IgD-negative memory B cell (primary cell): ENCODE measurements at regions not wholly inside any gene's neighbourhood (a gene's known extent, or its start where the extent isn't known, plus 50 kb on each side); places are given as distances from the start of the nearest gene placed in this dataset.

Experiments used
- H3K27ac Mint-ChIP-seq, 3 donors: one replicate each; pipeline ENCODE4 v1.8.0; 2020 to 2022; ENCODE audit warnings: mild to moderate bottlenecking in 3 of 3, mixed read lengths in 3 of 3, moderate library complexity in 1 of 3
- H3K27me3 Mint-ChIP-seq: one replicate; pipeline ENCODE4 v1.8.0; 2021; ENCODE audit warnings: mixed read lengths
- H3K36me3 Mint-ChIP-seq: one replicate; pipeline ENCODE4 v1.8.0; 2020; ENCODE audit warnings: mild to moderate bottlenecking, mixed read lengths
- H3K4me1 Mint-ChIP-seq, 3 donors: one replicate each; pipeline ENCODE4 v1.8.0; 2020 to 2022; ENCODE audit warnings: mixed read lengths in 3 of 3, mild to moderate bottlenecking in 1 of 3
- H3K4me3 Mint-ChIP-seq, 4 donors: one replicate each; pipeline ENCODE4 v1.8.0; 2020 to 2022; ENCODE audit warnings: mild to moderate bottlenecking in 4 of 4, mixed read lengths in 4 of 4, moderate library complexity in 3 of 4
- H3K9me3 Mint-ChIP-seq, 3 donors: one replicate each; pipeline ENCODE4 v1.8.0; 2020 to 2021; ENCODE audit warnings: mixed read lengths in 3 of 3, mild to moderate bottlenecking in 1 of 3

DNA sequence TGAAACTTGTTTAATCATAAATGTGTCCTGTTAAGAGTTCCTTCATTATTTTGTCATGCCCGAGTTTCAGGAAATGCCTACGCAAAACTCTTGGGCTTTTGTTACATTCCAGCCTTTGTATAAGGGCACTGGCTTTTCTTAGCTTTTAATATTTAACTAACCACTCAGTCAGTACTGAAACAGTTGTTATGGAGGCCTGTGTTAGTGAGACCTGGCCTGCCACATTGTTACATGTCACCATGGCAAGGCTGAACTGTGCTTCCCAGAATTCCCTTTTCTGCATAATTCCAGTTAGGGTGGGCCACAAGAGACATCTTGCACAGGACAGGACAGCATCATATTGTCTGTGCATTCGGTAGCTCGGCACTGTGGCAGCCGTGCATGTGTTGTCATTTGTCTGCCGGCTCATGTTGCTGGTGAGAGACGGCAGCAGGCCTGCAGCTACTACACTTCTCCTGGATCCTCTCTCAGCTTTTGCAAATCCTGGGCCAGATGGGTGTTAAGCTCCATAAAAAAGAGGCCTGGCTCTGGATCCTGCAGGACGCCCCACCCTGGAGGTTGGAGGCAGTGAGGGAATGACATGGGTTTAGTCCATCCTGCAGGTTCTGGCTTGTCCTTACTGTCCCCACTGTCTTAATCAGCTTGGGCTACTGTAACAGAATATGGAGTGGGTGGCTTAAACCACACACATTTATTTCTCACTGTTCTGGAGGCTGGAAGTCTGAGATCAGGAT is 128.8 kb upstream of the DTNBP1 start:
- peaks cover 4 to 8% (median 4%) of the 10 kb centered on the region in 3 donors for H3K9me3 Mint-ChIP-seq
- H3K36me3 Mint-ChIP-seq: no peaks in the 10 kb centered on the region
- H3K4me3 Mint-ChIP-seq: no peak overlapping the region
- no peak overlapping the region for H3K27ac Mint-ChIP-seq
- H3K27me3 Mint-ChIP-seq: peaks cover 3% of the 10 kb centered on the region
- H3K4me1 Mint-ChIP-seq: peaks cover 0 to 5% (median 0%) of the 10 kb centered on the region in 3 donors

DNA sequence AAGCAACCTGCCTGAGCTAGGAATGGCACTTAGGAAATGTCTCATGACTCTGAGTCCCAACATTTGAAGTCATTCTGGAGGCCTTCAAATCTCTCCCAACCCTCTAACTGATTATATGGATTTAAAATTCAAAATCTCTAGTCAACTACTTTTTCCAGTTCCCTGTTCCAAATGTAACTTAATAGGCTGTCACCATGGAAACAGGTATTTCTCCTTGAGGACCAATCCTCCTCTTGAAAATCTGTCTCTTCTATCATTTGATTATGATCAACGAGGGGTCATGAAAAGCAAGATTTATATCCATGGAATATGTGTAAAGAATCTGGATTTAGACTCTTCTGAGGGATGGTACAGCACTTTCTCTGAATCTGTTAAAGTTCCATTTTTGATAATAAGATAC is 127.3 kb upstream of the DTNBP1 start:
- Mint-ChIP-seq H3K4me1 (no peaks in the 10 kb centered on the region), H3K4me3 (no peak overlapping the region), H3K36me3 (no peaks in the 10 kb centered on the region), H3K27me3 (peaks cover 1% of the 10 kb centered on the region), H3K9me3 (peaks cover 0 to 10% (median 2%) of the 10 kb centered on the region in 3 donors), H3K27ac (no peak overlapping the region)

DNA sequence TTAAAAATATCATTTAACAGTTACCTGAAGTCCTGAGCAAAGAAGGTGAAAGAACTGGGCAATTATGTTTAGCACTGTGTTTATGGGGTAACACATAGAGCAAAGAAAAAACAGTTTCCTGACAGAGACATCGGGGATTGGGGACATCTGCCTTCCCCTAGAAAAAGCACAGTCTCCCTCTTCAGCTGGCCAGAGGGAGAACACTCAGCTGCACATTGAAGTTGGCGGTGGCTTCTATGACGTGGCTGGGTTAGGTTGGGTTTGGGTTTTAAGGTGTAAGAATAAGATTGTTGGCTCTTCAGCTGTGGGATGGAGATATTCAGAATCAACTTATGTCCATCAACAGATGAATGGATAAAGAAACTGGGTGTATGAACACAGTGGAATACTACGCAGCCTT is 124.0 kb upstream of the DTNBP1 start:
- H3K27me3 Mint-ChIP-seq: no peaks in the 10 kb centered on the region
- H3K9me3 Mint-ChIP-seq: peaks cover 0 to 10% (median 2%) of the 10 kb centered on the region in 3 donors
- H3K4me1 Mint-ChIP-seq: no peaks in the 10 kb centered on the region
- peak overlapping the region in 1 of 3 donors; percentile 6 for H3K27ac Mint-ChIP-seq
- H3K36me3 Mint-ChIP-seq: no peaks in the 10 kb centered on the region
- no peak overlapping the region for H3K4me3 Mint-ChIP-seq

DNA sequence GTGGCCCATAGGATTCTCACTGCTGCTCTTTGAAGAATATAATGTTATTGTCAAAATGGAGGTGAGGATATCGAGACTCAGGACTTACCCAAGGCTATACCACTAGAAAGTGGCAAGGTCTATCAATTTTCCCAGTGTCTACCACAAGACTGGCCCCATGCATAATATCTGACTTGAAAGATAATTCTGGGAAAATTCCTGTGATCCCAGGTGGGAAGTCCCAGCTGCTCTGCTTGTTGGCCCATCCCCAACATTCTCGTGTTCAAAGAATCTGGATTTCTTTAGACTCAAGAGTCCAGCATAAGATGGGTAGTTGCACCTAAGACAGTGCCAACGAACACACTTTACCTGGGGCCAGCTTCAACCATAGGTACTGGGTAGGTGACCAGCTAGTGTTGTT is 120.7 kb upstream of the DTNBP1 start:
- H3K27me3 Mint-ChIP-seq: no peaks in the 10 kb centered on the region
- H3K4me3 Mint-ChIP-seq: no peak overlapping the region
- peaks cover 0 to 10% (median 2%) of the 10 kb centered on the region in 3 donors for H3K9me3 Mint-ChIP-seq
- no peak overlapping the region for H3K27ac Mint-ChIP-seq
- H3K36me3 Mint-ChIP-seq: no peaks in the 10 kb centered on the region
- no peaks in the 10 kb centered on the region for H3K4me1 Mint-ChIP-seq

DNA sequence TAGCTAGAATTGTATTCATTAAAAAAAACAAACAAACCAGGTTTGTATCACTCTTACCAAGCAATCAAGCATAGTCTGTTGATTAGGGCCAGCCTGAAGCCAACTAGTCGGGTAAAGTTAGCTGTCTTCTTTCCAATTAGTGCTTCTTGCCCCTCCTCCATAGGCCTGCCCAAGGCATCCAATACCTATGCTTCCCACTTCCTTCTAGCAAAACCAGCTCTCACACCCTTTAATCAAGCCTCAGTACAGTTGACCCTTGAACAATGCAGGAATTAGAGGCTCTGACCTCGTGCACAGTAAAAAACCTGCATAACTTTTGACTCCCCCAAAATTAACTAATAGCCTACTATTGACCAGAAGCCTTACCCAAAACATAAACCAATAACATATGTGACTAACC is 119.1 kb upstream of the DTNBP1 start:
- Mint-ChIP-seq H3K36me3 (no peaks in the 10 kb centered on the region), H3K4me1 (no peaks in the 10 kb centered on the region), H3K9me3 (peaks cover 0 to 5% (median 0%) of the 10 kb centered on the region in 3 donors), H3K27me3 (no peaks in the 10 kb centered on the region), H3K4me3 (no peak overlapping the region), H3K27ac (no peak overlapping the region)

DNA sequence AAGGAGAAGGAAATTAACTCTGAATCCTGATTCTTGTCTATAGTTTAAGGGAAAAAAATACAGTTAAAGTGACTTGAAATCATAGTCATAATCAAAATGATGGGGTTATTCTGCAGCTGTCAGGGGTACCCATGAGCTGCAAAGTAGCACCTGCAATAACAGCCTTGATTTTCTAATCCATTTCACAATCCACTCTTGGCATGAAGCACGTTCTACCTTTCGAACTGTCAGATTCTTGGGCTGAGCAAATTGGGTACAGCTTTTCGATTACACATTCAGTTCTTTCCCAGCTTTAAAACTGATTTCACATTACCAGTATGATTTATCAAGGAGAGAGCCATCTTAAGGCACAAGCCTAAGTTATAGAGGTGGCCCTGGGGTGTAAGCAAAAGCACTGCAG is 118.5 kb upstream of the DTNBP1 start:
- no peaks in the 10 kb centered on the region for H3K27me3 Mint-ChIP-seq
- no peaks in the 10 kb centered on the region for H3K4me1 Mint-ChIP-seq
- H3K36me3 Mint-ChIP-seq: no peaks in the 10 kb centered on the region
- H3K27ac Mint-ChIP-seq: no peak overlapping the region
- H3K4me3 Mint-ChIP-seq: no peak overlapping the region
- H3K9me3 Mint-ChIP-seq: peaks cover 0 to 4% (median 0%) of the 10 kb centered on the region in 3 donors

DNA sequence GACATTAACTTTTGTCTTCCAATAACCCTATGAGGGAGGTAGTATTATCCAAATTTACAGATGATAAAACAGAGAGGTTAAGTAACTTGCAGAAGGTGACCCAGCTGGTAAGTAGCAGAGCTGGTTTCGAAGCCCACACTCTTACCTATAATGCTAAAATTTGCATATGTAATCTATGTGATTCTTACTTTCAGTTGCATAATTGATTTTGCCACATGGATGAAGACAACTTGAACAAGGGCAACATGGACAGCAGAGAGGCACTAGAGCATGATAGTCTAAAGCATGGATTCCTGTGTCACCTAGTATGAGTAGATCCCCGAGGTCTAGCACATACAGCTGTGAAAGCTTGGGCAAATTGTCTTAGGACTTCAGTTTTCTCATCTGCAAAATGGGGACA is 117.6 kb upstream of the DTNBP1 start:
- Mint-ChIP-seq H3K36me3 (no peaks in the 10 kb centered on the region), H3K27me3 (no peaks in the 10 kb centered on the region), H3K4me3 (no peak overlapping the region), H3K27ac (no peak overlapping the region), H3K4me1 (no peaks in the 10 kb centered on the region), H3K9me3 (peaks cover 0 to under 1% (median 0%) of the 10 kb centered on the region in 3 donors)

DNA sequence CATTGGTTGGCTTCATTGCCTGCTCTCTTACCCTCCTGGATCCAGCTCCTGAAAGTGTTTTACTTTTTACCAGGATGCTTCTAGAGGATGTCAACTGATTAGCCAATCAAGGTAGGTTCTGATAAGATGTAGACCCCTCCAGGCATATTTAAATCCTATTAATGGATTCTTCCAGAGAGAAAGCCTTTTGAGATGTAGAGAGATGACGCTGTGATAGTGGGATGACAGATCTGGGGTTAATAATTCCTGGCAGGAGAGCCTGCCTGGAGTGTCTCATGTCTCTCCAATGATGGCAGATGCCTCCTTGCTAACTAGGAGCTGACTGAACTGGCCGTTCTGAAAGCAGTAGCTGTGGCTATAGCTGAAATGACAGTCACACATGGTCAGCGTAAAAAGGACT is 116.9 kb upstream of the DTNBP1 start:
- H3K27ac Mint-ChIP-seq: no peak overlapping the region
- no peaks in the 10 kb centered on the region for H3K36me3 Mint-ChIP-seq
- no peaks in the 10 kb centered on the region for H3K4me1 Mint-ChIP-seq
- no peaks in the 10 kb centered on the region for H3K27me3 Mint-ChIP-seq
- H3K9me3 Mint-ChIP-seq: no peaks in the 10 kb centered on the region
- no peak overlapping the region for H3K4me3 Mint-ChIP-seq

DNA sequence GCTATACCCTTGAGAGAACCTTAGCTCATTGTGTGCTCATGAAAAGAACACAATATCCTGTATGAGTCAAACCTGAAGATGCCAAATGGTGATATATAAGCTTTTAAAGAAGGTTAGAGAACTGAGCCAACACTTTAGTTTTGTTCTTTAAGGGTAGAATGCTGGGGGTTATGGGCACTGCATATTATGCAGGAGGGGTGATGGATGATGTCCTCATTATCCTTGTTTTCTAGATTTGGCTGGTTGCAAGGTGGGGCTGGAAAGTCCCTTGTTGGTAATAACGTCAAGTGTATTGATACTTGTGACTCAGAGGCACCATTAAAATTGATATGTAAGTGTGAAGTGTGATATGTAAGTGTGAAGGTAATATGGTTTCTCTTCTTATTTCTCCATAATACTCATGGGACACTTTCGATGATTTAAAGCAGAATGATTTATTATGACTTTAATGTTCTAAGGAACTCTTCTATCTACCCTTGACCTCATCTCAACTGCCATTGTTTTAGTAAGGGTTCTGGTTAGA is 113.7 kb upstream of the DTNBP1 start:
- Mint-ChIP-seq H3K4me1 (no peaks in the 10 kb centered on the region), H3K36me3 (peaks cover 3% of the 10 kb centered on the region), H3K27me3 (no peaks in the 10 kb centered on the region), H3K9me3 (no peaks in the 10 kb centered on the region), H3K27ac (no peak overlapping the region), H3K4me3 (no peak overlapping the region)

DNA sequence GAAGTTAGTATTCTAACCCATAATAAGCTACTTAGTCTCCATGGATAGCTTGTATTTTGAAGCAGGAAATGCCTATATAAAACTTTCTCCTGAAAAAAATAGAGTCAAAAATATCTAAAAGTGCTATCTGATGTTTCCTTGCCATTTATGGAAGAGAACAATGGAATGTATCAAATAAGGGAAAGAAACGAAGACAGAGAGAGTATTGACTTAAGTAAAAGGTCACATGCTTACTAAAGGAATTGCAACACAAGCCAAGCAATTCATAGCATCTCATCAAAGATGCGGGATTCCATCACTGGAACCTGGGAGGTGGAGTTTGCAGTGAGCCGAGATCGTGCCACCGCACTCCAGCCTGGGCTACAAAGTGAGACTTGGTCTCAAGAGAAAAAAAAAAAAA is 112.9 kb upstream of the DTNBP1 start:
- peaks cover 3% of the 10 kb centered on the region for H3K36me3 Mint-ChIP-seq

DNA sequence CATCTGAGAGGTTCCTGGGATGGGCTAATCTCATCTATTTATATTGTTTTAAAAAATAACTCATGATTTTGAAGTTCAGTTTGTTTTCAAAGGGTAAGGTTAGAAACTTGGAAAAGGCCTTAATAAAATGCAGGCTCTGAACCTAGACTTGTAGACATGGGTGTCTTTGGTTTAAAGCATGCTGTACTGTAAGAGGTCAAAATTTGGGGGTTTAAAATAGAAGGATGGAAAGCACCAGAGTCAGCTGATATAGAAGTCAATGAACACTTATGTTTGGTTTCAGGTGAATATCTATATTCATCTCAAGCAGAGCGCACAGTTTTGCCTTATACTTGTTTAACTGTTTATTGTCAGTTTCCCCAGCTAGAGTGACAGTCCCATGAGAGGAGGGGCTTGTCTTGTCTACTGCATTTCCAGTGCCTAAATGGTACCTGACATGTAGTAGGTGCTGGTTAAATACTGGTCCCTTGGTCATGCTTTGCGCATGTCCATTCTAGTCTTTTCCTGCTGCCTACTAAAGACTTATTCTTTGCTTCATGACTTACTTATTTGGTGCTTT is 112.3 kb upstream of the DTNBP1 start:
- H3K4me3 Mint-ChIP-seq: no peak overlapping the region
- no peak overlapping the region for H3K27ac Mint-ChIP-seq

More for the DNA sequence above, 112.9 kb upstream of the DTNBP1 start:
- Mint-ChIP-seq H3K4me3 (no peak overlapping the region), H3K9me3 (no peaks in the 10 kb centered on the region), H3K4me1 (no peaks in the 10 kb centered on the region), H3K27me3 (no peaks in the 10 kb centered on the region), H3K27ac (no peak overlapping the region)

DNA sequence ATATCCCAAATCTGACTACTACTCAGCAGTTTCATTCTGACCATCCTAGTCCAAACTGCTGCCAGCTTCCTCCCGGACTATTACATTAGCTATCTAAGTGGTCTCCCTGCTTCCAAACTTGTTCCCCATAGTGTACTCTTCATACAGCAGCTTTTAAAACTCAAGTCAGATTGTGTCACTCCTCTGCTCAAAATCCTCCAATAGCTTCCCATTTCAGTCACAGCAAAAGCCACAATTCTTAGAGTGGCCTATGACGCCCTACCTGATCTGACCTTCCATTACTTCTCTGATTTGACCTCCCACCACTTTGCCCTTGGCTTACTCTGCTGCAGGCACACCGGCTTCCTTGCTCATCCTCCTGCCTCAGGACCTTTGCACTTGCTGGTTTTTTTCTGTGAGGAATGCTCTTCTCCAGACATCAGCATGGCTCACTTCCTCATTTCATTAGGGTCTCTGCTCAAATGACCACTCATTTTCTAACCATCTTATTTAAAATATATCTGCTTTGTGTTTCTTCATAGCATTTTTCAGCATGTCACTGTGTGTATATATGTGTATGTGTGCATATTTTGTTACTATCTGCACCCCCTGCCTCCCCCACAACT is 111.1 kb upstream of the DTNBP1 start:
- H3K27ac Mint-ChIP-seq: no peak overlapping the region
- no peaks in the 10 kb centered on the region for H3K9me3 Mint-ChIP-seq
- H3K4me3 Mint-ChIP-seq: peak overlapping the region in 1 of 4 donors; percentile 52
- no peaks in the 10 kb centered on the region for H3K4me1 Mint-ChIP-seq
- H3K36me3 Mint-ChIP-seq: peaks cover 3% of the 10 kb centered on the region
- no peaks in the 10 kb centered on the region for H3K27me3 Mint-ChIP-seq

More for the DNA sequence above, 112.3 kb upstream of the DTNBP1 start:
- peaks cover 3% of the 10 kb centered on the region for H3K36me3 Mint-ChIP-seq
- no peaks in the 10 kb centered on the region for H3K27me3 Mint-ChIP-seq
- H3K9me3 Mint-ChIP-seq: no peaks in the 10 kb centered on the region
- H3K4me1 Mint-ChIP-seq: no peaks in the 10 kb centered on the region

DNA sequence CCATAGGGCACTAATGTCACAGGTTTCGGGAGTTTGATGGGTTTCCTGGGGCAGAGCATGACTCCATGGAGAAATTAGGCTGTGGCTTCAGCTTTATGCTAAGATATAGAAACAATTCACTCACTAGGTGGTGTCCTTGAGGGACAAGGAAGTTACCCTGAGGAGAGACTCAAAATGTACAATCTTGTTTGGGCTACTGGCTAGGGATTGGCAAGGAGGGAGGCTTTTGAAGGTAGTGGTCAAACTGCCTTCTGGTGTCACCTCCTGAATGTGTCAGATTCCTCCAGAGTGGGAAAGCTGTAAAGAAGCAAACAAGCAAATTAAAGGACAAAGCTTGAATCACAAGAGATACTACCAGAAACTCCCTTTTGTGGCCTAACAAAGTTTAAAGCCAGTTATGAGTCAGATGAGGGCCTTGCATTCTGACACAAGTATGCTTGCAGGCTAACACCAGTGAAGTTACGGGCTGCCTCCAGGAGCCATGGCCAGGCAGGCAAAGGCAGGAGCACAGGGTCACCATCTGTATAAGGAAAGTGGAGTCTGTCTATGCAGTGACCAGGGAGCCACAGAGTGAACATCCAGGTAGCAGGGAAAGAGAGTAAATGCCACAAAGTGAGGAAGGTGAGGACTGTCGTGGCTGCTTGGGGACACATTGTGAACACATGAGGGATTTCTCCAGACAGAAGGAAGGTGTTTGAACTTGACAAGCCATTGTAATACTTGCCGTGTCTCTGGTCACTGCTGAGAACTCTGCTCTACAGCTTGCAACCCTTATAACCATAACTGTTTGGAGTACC is 107.7 kb upstream of the DTNBP1 start:
- no peak overlapping the region for H3K27ac Mint-ChIP-seq

DNA sequence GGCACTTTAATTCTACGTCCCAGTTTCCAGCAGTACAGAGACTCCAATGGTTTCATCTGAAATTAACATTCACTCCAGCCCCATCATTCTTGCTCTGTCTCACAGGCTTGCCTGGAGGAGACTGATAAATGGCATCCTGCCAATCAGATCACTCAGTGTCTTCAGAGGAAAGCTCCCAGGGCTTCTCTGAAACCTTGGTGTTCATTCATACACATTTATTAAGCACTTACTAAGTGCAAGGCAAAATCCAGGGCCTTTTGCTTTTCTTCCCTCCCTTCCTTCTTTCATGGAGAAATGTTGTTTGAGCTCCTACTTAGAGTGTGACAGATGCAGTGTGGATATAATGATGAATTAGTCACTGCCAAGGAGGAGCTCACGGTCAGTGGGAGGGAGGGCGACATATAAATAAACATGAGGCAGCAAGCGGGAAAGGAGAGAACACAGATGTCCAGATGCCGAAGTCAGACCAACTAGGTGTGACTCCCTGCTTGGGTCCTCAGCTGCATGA is 106.7 kb upstream of the DTNBP1 start:
- no peak overlapping the region for H3K27ac Mint-ChIP-seq
- no peak overlapping the region for H3K4me3 Mint-ChIP-seq
- H3K36me3 Mint-ChIP-seq: peaks cover 3% of the 10 kb centered on the region
- no peaks in the 10 kb centered on the region for H3K9me3 Mint-ChIP-seq
- H3K27me3 Mint-ChIP-seq: no peaks in the 10 kb centered on the region
- no peaks in the 10 kb centered on the region for H3K4me1 Mint-ChIP-seq

More for the DNA sequence above, 107.7 kb upstream of the DTNBP1 start:
- Mint-ChIP-seq H3K9me3 (no peaks in the 10 kb centered on the region), H3K36me3 (peaks cover 3% of the 10 kb centered on the region), H3K27me3 (no peaks in the 10 kb centered on the region), H3K4me1 (no peaks in the 10 kb centered on the region), H3K4me3 (no peak overlapping the region)

DNA sequence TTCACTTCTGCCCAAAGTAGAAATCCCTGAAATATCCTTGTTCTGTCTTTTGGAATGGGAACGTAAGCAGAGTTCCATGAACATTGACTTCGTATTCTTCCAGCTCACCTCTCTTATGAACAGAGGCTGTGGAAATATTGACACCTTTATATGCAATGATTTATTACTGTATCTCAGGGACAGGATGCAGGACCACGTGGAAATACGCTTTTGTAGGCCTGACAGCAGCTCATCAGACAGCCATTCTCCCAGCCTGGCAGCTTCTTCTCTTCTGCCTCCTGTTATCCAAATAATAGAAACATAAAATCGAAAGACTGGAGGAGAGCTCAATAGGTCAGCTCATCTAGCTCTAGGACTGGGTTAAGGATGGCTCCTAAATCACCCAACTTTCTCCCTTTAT is 106.2 kb upstream of the DTNBP1 start:
- no peaks in the 10 kb centered on the region for H3K27me3 Mint-ChIP-seq

More for the DNA sequence above, 106.2 kb upstream of the DTNBP1 start:
- Mint-ChIP-seq H3K36me3 (peaks cover 3% of the 10 kb centered on the region), H3K4me3 (no peak overlapping the region), H3K4me1 (no peaks in the 10 kb centered on the region), H3K9me3 (no peaks in the 10 kb centered on the region), H3K27ac (no peak overlapping the region)
